H7 (cell line): ENCODE measurements at regions not wholly inside any gene's neighbourhood (a gene's known extent, or its start where the extent isn't known, plus 50 kb on each side); places are given as distances from the start of the nearest gene placed in this dataset.

Experiments used
- DNase-seq: peaks from one replicate; pipeline ENCODE4 v3.0.0; 2012
- H3K27me3 ChIP-seq: 2 replicates; pipeline ENCODE4 v1.6.0; 2011; ENCODE audit warnings: mild to moderate bottlenecking, low read length; ENCODE audit not compliant: control insufficient read depth, insufficient read depth
- H3K36me3 ChIP-seq: replicated peaks from 2 replicates; pipeline ENCODE4 v1.5.1; 2011; ENCODE audit warnings: low read length; ENCODE audit not compliant: control insufficient read depth, insufficient read depth
- H3K4me3 ChIP-seq: 2 replicates; pipeline ENCODE4 v1.5.1; 2011; ENCODE audit warnings: low read depth, mild to moderate bottlenecking, control low read depth, low read length, moderate library complexity; ENCODE audit not compliant: insufficient read depth

DNA sequence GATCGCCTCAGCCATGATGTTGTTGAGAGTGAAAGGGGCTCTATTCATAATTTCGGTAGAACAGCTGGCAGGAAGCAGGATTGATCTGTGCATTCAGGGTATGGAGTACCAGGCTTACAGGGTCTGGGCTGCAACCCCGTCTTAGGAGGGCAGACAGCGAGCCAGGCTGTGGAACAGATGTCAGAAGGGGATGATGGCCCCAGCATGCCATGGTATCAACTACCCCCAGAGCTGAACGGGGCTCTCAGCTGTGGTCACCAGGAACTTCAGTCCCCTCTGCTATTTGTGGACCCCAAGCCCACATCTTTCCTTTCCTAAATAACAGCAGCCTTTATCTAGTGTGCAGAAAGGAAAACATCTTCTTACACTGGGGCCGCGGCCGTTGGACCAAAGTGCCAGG lies 422.2 kb upstream of the SALL3 start:
- Histone ChIP-seq H3K36me3 (no peaks in the 10 kb centered on the region), H3K27me3 (no peaks in the 10 kb centered on the region), H3K4me3 (no peak overlapping the region)
- DNase-seq, result no peak

DNA sequence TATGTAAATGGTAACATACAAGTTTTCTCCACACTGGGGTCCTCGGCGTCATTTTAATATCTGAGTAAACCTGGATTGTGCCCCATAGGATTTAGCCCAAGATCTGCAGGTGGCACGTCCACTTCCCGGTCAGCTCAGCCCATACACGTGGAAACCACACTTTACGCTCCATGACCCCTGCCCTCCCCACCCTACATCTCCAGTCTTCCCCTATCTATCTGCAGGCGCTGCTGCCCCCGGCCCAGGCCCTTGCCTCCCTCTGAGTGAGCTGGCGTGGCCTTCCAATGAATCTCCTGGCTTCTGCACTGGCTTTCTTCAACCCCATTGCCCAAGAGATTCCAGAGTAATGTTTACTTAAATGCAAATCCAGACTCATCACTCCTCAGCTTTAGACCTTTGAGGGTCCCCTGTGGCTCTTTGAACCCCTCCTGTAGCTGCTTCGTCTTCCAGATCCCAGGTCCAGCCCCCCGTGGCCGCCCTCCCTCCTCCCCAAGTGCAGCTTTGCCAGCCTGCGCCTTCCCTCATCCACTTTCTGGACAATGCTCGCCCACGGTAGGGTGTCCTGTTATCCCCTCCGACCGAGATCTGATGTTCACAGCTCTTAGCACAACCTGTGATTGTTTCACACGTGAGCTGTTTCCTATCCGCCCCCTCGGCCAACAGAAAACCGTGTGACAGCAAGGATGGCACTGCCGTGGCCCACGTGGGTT lies 421.4 kb upstream of the SALL3 start:
- Histone ChIP-seq H3K27me3 (no peaks in the 10 kb centered on the region), H3K36me3 (no peaks in the 10 kb centered on the region), H3K4me3 (no peak overlapping the region)
- no peak for DNase-seq

DNA sequence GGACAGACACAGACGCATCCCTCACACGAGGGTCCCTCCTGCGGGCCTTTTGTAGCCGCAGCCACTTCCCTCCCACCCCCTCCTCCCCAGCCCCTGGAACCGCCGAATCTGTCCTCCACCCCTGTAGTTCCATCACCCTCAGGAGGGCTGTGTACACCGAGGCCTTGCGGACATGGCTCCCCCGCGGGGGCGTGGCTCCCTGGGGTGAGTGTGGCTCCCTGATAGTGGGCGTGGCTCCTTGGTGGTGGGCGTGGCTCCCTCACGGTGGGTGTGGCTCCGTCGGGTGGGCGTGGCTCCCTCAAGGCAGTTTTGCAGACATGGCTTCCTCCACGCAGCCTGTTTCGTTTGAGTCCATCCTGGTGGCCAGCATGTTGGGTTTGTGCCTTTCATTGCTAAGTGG lies 420.7 kb upstream of the SALL3 start:
- Histone ChIP-seq H3K4me3 (no peak overlapping the region), H3K27me3 (no peaks in the 10 kb centered on the region), H3K36me3 (no peaks in the 10 kb centered on the region)
- no peak for DNase-seq

DNA sequence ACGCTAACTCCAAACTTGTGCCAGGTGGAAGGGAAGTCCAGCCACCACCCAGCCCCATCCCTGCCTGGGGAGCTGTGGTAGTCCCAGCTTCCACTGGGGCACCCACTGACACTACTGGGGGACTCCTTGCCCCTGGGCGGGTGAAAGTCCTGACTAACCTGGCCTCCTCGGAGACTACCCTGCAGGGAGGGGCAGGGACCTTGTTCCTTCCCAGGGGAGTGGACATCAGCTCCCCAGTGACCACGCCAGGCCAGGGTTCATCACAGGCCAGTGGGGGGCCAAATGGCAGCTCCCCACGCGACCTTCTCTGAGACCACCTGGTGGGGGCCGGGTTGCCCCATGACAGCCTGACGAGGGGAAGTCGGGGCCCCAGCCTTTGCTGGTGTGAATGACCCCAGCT lies 420.0 kb upstream of the SALL3 start:
- Histone ChIP-seq H3K27me3 (no peaks in the 10 kb centered on the region), H3K4me3 (no peak overlapping the region), H3K36me3 (no peaks in the 10 kb centered on the region)
- no peak for DNase-seq

DNA sequence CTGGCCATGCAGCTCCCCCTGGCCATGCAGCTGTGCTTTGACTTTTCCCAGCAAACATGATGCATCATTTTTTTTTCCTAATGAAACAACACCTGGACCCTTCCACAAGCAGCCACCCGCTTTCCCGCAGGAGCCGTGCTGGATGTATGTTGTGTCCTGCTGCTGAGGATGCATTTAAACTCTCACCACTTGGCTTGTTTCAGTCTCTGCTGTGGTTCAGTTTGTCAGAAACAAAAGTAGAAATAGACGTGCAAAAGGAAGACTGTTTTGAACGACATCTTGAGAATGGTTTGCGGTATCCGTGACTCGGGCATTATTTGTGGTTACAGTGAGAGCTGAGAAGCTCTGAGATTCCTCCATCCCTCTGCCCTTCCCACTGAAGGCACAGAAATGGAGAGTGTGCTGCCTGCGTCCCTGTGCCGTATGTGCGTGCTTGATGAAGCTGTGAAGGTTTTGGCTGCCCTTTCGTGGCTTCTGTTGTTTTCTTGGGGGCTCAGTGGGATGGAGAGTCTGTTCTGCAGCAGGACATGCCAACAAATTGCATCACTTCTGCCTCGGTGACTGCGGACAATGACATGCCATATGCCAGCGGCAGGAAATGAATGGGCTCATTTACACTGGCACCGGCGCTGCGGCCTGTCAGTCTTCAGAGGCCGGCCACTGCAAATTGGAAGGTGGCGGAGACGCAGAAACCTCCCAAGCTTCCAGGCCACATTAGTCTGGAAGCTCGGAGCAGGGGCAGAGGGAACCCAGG lies 417.7 kb upstream of the SALL3 start:
- no peaks in the 10 kb centered on the region for H3K36me3 ChIP-seq
- no peaks in the 10 kb centered on the region for H3K27me3 ChIP-seq
- no peak overlapping the region for H3K4me3 ChIP-seq
- DNase-seq, result no peak

DNA sequence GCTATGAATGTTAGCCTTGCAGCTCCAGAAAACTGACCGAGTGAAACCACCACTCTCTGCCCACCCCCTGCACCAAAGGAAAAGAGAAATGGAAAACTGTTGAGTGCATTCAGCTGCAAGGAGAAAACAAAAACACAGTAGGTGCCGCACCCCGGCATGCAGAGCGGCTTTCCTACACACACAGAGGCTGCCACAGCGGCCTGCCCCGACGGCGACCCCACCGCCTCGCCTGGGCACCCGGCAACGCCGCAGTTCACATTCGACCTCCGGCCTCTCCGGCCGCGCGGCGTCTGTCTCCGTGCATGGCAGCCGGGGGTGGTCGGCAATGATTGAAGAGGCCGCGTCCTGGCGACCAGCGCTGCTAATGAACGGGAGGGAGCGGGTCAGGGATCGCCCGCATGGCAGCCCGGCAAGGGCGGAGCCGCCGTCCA lies 417.1 kb upstream of the SALL3 start:
- DNase-seq, result peak; percentile 52
- no peak overlapping the region for H3K4me3 ChIP-seq
- H3K27me3 ChIP-seq, result no peaks in the 10 kb centered on the region
- no peaks in the 10 kb centered on the region for H3K36me3 ChIP-seq

DNA sequence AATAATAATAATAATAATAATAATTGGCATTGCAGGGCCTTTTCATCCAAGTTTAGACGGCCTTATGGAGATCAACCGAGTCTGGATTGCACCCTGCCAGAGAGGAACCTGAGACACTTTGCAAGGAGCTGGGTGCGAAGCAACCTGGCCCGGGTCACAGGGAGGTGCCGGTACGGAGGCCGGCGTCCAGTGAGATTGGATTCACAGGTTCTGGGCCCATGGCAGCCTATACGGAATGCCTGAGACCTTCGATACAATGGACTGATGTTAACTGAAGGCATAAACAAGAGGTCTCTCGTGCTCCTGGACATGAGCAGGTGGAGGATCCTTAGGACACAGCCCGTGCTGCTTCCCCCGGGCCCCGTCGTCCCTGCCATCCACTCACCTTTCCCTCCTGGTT lies 416.5 kb upstream of the SALL3 start:
- Histone ChIP-seq H3K36me3 (no peaks in the 10 kb centered on the region), H3K4me3 (no peak overlapping the region), H3K27me3 (no peaks in the 10 kb centered on the region)
- DNase-seq, result no peak

DNA sequence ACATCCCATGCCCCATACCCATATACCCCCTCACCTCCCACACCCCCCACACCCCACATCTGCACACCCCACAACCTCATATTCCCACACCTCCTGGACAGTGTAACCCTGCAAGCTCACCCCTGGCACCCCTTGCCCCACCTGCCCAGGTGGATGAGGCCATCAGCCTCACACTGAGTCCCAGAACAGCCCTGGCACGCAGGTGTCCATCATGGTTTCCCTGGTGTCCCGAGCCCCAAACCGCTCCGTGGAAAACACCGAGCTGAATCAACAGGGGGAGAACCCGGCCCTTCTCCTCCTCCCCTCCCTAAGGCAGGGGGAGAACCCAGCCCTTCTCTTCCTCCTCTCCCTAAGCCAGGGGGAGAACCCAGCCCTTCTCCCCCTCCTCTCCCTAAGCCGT lies 415.6 kb upstream of the SALL3 start:
- H3K4me3 ChIP-seq, result no peak overlapping the region
- H3K27me3 ChIP-seq, result no peaks in the 10 kb centered on the region
- H3K36me3 ChIP-seq, result no peaks in the 10 kb centered on the region
- no peak for DNase-seq

DNA sequence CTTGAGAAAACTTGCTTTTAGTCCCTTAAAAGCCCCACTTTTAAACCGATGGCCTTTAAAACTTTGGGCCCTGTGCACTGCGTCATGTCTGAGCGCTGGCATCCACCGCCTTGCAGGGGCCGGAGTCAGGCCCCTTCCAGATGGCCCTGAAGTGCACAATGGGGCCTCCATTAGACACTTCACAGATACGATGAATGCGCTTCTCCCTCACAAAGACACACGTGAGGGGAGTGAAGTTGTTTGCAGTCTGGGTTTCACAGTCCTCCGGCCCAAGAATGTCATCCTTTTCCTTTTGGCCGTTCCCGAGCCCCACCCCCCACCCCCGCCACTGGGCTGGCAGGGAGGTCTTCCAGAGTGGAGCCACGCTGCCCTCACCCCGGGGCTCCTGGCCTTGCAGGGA lies 415.1 kb upstream of the SALL3 start:
- no peak for DNase-seq
- H3K27me3 ChIP-seq, result no peaks in the 10 kb centered on the region
- no peaks in the 10 kb centered on the region for H3K36me3 ChIP-seq
- no peak overlapping the region for H3K4me3 ChIP-seq

DNA sequence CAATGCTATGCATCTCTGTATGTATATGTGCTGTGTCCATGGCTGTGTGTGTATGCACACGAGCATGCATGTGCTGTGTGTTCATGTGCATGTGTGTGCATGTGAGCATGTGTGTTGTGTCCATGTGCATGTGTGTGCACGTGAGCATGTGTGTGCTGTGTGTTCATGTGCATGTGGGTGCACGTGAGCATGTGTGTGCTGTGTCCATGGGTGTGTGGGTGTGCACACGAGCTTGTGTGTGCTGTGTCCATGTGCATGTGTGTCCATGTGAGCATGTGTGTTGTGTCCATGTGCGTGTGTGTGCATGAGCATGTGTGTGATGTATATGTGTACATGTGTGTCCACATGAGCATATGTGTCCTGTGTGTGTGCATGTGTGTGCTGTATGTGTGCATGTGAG lies 414.4 kb upstream of the SALL3 start:
- no peaks in the 10 kb centered on the region for H3K27me3 ChIP-seq
- no peaks in the 10 kb centered on the region for H3K36me3 ChIP-seq
- no peak for DNase-seq
- H3K4me3 ChIP-seq, result no peak overlapping the region

DNA sequence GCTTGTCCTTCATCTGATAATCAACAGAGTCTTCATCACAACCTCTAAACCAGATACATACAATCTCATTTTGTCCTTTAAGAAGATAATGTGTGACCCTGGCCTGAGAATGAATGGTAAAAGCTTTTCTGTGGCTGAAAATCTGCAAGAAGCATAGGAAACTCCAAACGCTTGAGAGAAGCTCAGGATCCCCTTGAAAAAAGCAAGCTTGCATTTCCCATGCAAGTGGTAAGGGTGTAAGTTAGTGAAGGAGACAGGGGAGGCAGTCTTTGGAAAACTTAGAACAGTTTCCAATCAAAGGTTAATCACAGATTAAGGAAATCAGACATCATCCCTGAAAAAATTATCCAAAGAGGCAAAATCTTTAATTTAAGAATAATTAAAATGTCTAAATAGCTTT lies 413.6 kb upstream of the SALL3 start:
- Histone ChIP-seq H3K27me3 (no peaks in the 10 kb centered on the region), H3K36me3 (no peaks in the 10 kb centered on the region), H3K4me3 (no peak overlapping the region)
- no peak for DNase-seq

DNA sequence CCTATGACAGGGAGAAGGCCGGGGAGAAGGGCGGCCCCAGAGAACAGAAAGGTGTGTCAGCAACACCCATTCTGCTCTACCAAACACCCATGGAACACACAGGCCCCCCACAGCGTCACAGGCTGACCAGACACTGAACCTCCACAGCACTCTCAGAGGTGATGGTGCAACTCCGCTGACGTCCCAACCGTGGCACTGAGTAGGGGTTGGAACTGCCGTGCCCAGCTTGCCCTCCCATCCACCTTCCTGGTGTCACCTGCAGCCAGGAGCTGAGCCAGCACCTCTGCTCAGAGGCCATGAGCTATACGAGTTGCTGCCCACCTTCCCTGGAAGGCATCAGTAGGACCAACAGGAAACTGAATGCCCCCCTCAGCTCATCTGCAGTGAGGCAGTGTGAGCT lies 412.9 kb upstream of the SALL3 start:
- Histone ChIP-seq H3K36me3 (no peaks in the 10 kb centered on the region), H3K27me3 (no peaks in the 10 kb centered on the region), H3K4me3 (no peak overlapping the region)
- DNase-seq, result no peak

DNA sequence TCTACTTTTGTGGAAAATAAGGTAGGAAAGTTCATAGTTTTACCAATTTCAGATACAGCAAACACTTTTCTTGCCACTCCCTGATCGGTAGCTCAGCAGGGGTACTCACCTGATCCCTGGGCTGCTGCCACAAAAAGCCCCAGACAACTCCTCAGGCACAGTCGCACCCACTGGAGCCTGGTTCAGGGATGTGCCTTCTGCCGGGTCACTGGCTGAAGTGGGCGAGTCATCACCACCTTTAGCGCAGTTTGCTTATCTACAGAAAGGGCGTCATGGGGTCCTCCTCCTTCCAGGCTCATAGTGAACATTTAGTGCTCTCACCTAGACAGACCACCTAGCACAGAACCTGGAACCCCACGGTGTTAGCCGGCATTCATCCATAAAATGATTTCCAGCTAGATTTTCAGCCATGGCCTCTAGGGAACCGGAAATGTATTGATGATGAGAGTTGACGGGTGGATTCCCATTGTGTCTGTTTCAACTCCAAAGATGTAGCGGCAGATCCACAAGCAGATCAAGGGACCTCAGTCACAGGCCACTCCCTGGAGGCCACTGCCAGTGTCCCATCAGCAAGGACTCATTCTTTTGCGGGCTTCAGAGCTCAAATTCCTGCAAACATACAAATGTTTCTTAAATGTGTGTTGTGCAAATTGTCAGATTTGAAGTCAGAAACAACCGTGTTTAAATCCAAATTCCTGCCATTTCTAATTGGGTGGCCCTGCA lies 408.4 kb upstream of the SALL3 start:
- no peak for DNase-seq
- no peak overlapping the region for H3K4me3 ChIP-seq
- no peaks in the 10 kb centered on the region for H3K36me3 ChIP-seq
- no peaks in the 10 kb centered on the region for H3K27me3 ChIP-seq

DNA sequence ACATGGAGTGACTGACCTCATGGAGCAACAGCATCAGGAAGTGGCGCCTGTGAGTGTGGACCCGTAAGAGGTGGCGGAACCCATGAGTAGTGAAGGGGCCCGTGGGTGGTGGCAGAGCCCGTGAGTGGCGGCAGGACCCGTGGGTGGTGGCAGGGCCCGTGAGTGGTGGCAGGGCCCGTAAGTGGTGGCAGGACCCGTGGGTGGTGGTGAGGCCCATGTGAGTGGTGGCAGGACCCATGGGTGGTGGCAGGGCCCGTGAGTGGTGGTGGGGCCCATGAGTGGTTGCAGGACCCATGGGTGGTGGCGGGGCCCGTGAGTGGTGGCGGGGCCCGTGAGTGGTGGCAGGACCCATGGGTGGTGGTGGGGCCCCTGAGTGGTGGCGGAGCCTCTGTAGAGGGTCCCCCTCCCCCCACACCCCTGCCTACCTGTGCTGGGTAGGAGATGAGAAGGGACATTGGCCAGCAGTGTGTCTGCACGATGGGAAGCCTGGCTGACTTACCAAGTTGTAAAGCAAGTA lies 407.7 kb upstream of the SALL3 start:
- H3K4me3 ChIP-seq, result no peak overlapping the region
- H3K36me3 ChIP-seq, result no peaks in the 10 kb centered on the region
- no peak for DNase-seq
- no peaks in the 10 kb centered on the region for H3K27me3 ChIP-seq

DNA sequence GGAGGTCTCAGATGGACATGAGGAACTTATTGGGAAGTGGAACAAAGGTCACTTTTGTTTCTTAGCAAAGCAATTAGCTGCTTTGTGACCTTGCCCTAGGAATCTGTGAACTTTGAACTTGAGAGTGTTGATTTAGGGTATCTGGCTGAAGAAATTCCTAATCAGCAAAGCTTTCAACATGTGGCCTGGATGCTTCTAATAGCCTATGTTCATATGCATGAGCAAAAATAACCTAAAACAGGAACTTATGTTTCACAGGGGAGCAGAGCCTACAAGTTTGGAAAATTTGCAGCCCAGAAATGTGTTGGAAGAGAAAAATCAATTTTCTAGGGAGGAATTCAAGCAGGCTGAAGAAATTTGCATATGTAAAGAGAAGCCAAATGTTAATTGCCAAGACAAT lies 405.8 kb upstream of the SALL3 start:
- Histone ChIP-seq H3K36me3 (no peaks in the 10 kb centered on the region), H3K4me3 (no peak overlapping the region), H3K27me3 (no peaks in the 10 kb centered on the region)
- no peak for DNase-seq
